Naive B cell (primary cell): ENCODE measurements at regions not wholly inside any gene's neighbourhood (a gene's known extent, or its start where the extent isn't known, plus 50 kb on each side); places are given as distances from the start of the nearest gene placed in this dataset.

Experiments used
- ATAC-seq, 2 donors: fragments of 150-1000 bp; cut with Tn5 transposase; 2 replicates each; pipeline ENCODE4 v1.10.0; 2021; ENCODE audit warnings: low read depth in 2 of 2, mild to moderate bottlenecking in 2 of 2, moderate library complexity in 2 of 2
- DNase-seq: peaks from one replicate; pipeline ENCODE4 v3.0.0; 2022
- H3K27ac Mint-ChIP-seq, 6 donors: one replicate each; pipeline ENCODE4 v1.8.0; 2020 to 2022; ENCODE audit warnings: mild to moderate bottlenecking in 6 of 6, mixed read lengths in 6 of 6, moderate library complexity in 5 of 6, inconsistent platforms in 2 of 6
- H3K27me3 Mint-ChIP-seq, 3 donors: one replicate each; pipeline ENCODE4 v1.8.0; 2021 to 2022; ENCODE audit warnings: mixed read lengths in 3 of 3, mild to moderate bottlenecking in 1 of 3
- H3K36me3 Mint-ChIP-seq, 2 donors: one replicate each; pipeline ENCODE4 v1.8.0; 2020 to 2022; ENCODE audit warnings: mixed read lengths in 2 of 2, inconsistent platforms in 1 of 2, mild to moderate bottlenecking in 1 of 2
- H3K4me1 Mint-ChIP-seq, 3 donors: one replicate each; pipeline ENCODE4 v1.8.0; 2020 to 2022; ENCODE audit warnings: mixed read lengths in 3 of 3, inconsistent platforms in 1 of 3, mild to moderate bottlenecking in 1 of 3, moderate library complexity in 1 of 3
- H3K4me3 Mint-ChIP-seq, 8 donors: one replicate each; pipeline ENCODE4 v1.8.0; 2020 to 2022; ENCODE audit warnings: mild to moderate bottlenecking in 8 of 8, mixed read lengths in 8 of 8, moderate library complexity in 8 of 8, inconsistent platforms in 2 of 8
- H3K9me3 Mint-ChIP-seq, 7 donors: one replicate each; pipeline ENCODE4 v1.8.0; 2020 to 2022; ENCODE audit warnings: mixed read lengths in 7 of 7, mild to moderate bottlenecking in 5 of 7, inconsistent platforms in 2 of 7, moderate library complexity in 1 of 7

GRCh38 chr15:96092186-96092585 lies 238.3 kb upstream of the NR2F2 start:
- H3K27me3 Mint-ChIP-seq = peaks cover 0 to 5% (median 0%) of the 10 kb centered on the region in 3 donors
- no peak overlapping the region for H3K4me3 Mint-ChIP-seq
- no peaks in the 10 kb centered on the region for H3K4me1 Mint-ChIP-seq
- no peak for DNase-seq
- no peaks in the 10 kb centered on the region for H3K36me3 Mint-ChIP-seq
- H3K9me3 Mint-ChIP-seq = peaks cover 0 to 4% (median 2%) of the 10 kb centered on the region in 7 donors
- no peak for ATAC-seq
- H3K27ac Mint-ChIP-seq = no peak overlapping the region

GRCh38 chr15:96093063-96093462 lies 237.4 kb upstream of the NR2F2 start:
- Mint-ChIP-seq H3K4me3 (no peak overlapping the region), H3K36me3 (no peaks in the 10 kb centered on the region), H3K9me3 (peaks cover 0 to 4% (median 2%) of the 10 kb centered on the region in 7 donors), H3K27me3 (peaks cover 0 to under 1% (median 0%) of the 10 kb centered on the region in 3 donors), H3K27ac (no peak overlapping the region), H3K4me1 (no peaks in the 10 kb centered on the region)
- ATAC-seq = no peak
- DNase-seq = no peak

GRCh38 chr15:96097661-96098060 lies 232.8 kb upstream of the NR2F2 start:
- Mint-ChIP-seq H3K27ac (no peak overlapping the region), H3K9me3 (peaks cover 0 to 4% (median 2%) of the 10 kb centered on the region in 7 donors), H3K4me1 (no peaks in the 10 kb centered on the region), H3K4me3 (no peak overlapping the region), H3K27me3 (no peaks in the 10 kb centered on the region), H3K36me3 (no peaks in the 10 kb centered on the region)
- DNase-seq (no peak), ATAC-seq (no peak)

- Mint-ChIP-seq H3K4me1 (no peaks in the 10 kb centered on the region), H3K4me3 (no peak overlapping the region), H3K27ac (no peak overlapping the region), H3K9me3 (peaks cover 0 to 5% (median 1%) of the 10 kb centered on the region in 7 donors), H3K36me3 (peaks cover 0 to 3% of the 10 kb centered on the region in 2 donors), H3K27me3 (no peaks in the 10 kb centered on the region)
- ATAC-seq (no peak), DNase-seq (no peak)
Observed at GRCh38 chr15:96102631-96103030, 227.9 kb upstream of the NR2F2 start.

- H3K9me3 Mint-ChIP-seq = peaks cover 0 to 5% (median 3%) of the 10 kb centered on the region in 7 donors
- H3K4me1 Mint-ChIP-seq = no peaks in the 10 kb centered on the region
- peaks cover 0 to 3% of the 10 kb centered on the region in 2 donors for H3K36me3 Mint-ChIP-seq
- no peak for DNase-seq
- no peaks in the 10 kb centered on the region for H3K27me3 Mint-ChIP-seq
- ATAC-seq = no peak
- no peak overlapping the region for H3K4me3 Mint-ChIP-seq
- no peak overlapping the region for H3K27ac Mint-ChIP-seq
Observed at GRCh38 chr15:96106181-96106580, 224.3 kb upstream of the NR2F2 start.

GRCh38 chr15:96106628-96107027 lies 223.9 kb upstream of the NR2F2 start:
- H3K4me3 Mint-ChIP-seq = no peak overlapping the region
- ATAC-seq (no peak), DNase-seq (no peak)
- peaks cover 0 to 3% of the 10 kb centered on the region in 2 donors for H3K36me3 Mint-ChIP-seq
- no peaks in the 10 kb centered on the region for H3K4me1 Mint-ChIP-seq
- no peaks in the 10 kb centered on the region for H3K27me3 Mint-ChIP-seq
- H3K9me3 Mint-ChIP-seq = peaks cover 0 to 5% (median 1%) of the 10 kb centered on the region in 7 donors
- no peak overlapping the region for H3K27ac Mint-ChIP-seq

- H3K27me3 Mint-ChIP-seq = no peaks in the 10 kb centered on the region
- peaks cover 0 to 7% (median 3%) of the 10 kb centered on the region in 7 donors for H3K9me3 Mint-ChIP-seq
- peaks cover 0 to 1% of the 10 kb centered on the region in 2 donors for H3K36me3 Mint-ChIP-seq
- H3K27ac Mint-ChIP-seq = no peak overlapping the region
- H3K4me1 Mint-ChIP-seq = no peaks in the 10 kb centered on the region
- DNase-seq = no peak
- no peak for ATAC-seq
- no peak overlapping the region for H3K4me3 Mint-ChIP-seq
Observed at GRCh38 chr15:96107916-96108315, 222.6 kb upstream of the NR2F2 start.

GRCh38 chr15:96108405-96108804 lies 222.1 kb upstream of the NR2F2 start:
- Mint-ChIP-seq H3K4me3 (no peak overlapping the region), H3K36me3 (no peaks in the 10 kb centered on the region), H3K4me1 (no peaks in the 10 kb centered on the region), H3K27me3 (no peaks in the 10 kb centered on the region), H3K9me3 (peaks cover 0 to 7% (median 3%) of the 10 kb centered on the region in 7 donors), H3K27ac (no peak overlapping the region)
- ATAC-seq = no peak
- no peak for DNase-seq

GRCh38 chr15:96109820-96110219 lies 220.7 kb upstream of the NR2F2 start:
- no peak for ATAC-seq
- Mint-ChIP-seq H3K36me3 (no peaks in the 10 kb centered on the region), H3K4me1 (no peaks in the 10 kb centered on the region), H3K9me3 (peaks cover 0 to 7% (median 2%) of the 10 kb centered on the region in 7 donors), H3K4me3 (no peak overlapping the region), H3K27ac (no peak overlapping the region), H3K27me3 (no peaks in the 10 kb centered on the region)
- DNase-seq = no peak

- no peak overlapping the region for H3K4me3 Mint-ChIP-seq
- no peaks in the 10 kb centered on the region for H3K36me3 Mint-ChIP-seq
- no peak for DNase-seq
- H3K9me3 Mint-ChIP-seq = peaks cover 0 to 12% (median 4%) of the 10 kb centered on the region in 7 donors
- H3K27me3 Mint-ChIP-seq = no peaks in the 10 kb centered on the region
- H3K27ac Mint-ChIP-seq = no peak overlapping the region
- ATAC-seq = no peak
- H3K4me1 Mint-ChIP-seq = no peaks in the 10 kb centered on the region
Observed at GRCh38 chr15:96112018-96112417, 218.5 kb upstream of the NR2F2 start.

GRCh38 chr15:96115642-96116041 lies 214.9 kb upstream of the NR2F2 start:
- H3K4me3 Mint-ChIP-seq = no peak overlapping the region
- H3K27ac Mint-ChIP-seq = no peak overlapping the region
- H3K27me3 Mint-ChIP-seq = no peaks in the 10 kb centered on the region
- H3K36me3 Mint-ChIP-seq = no peaks in the 10 kb centered on the region
- no peak for DNase-seq
- no peak for ATAC-seq
- peaks cover 0 to 9% (median 4%) of the 10 kb centered on the region in 7 donors for H3K9me3 Mint-ChIP-seq
- H3K4me1 Mint-ChIP-seq = no peaks in the 10 kb centered on the region

GRCh38 chr15:96117270-96117669 lies 213.2 kb upstream of the NR2F2 start:
- no peaks in the 10 kb centered on the region for H3K27me3 Mint-ChIP-seq
- DNase-seq (no peak), ATAC-seq (no peak)
- no peaks in the 10 kb centered on the region for H3K36me3 Mint-ChIP-seq
- H3K4me3 Mint-ChIP-seq = no peak overlapping the region
- H3K4me1 Mint-ChIP-seq = no peaks in the 10 kb centered on the region
- no peak overlapping the region for H3K27ac Mint-ChIP-seq
- H3K9me3 Mint-ChIP-seq = peaks cover 0 to 9% (median 4%) of the 10 kb centered on the region in 7 donors

GRCh38 chr15:96119734-96120133 lies 210.8 kb upstream of the NR2F2 start:
- Mint-ChIP-seq H3K27ac (no peak overlapping the region), H3K4me3 (no peak overlapping the region), H3K4me1 (no peaks in the 10 kb centered on the region), H3K9me3 (peaks cover 0 to 9% (median 3%) of the 10 kb centered on the region in 7 donors), H3K36me3 (no peaks in the 10 kb centered on the region), H3K27me3 (no peaks in the 10 kb centered on the region)
- no peak for DNase-seq
- no peak for ATAC-seq

- no peak for ATAC-seq
- DNase-seq = no peak
- no peaks in the 10 kb centered on the region for H3K27me3 Mint-ChIP-seq
- H3K4me3 Mint-ChIP-seq = no peak overlapping the region
- H3K36me3 Mint-ChIP-seq = no peaks in the 10 kb centered on the region
- H3K4me1 Mint-ChIP-seq = no peaks in the 10 kb centered on the region
- no peak overlapping the region for H3K27ac Mint-ChIP-seq
- peaks cover 0 to 2% (median 0%) of the 10 kb centered on the region in 7 donors for H3K9me3 Mint-ChIP-seq
Observed at GRCh38 chr15:96121086-96121920, 209.2 kb upstream of the NR2F2 start.
